Stomach (tissue), 4 donors: ENCODE measurements at regions not wholly inside any gene's neighbourhood (a gene's known extent, or its start where the extent isn't known, plus 50 kb on each side); places are given as distances from the start of the nearest gene placed in this dataset.

ENCODE experiments used
- CTCF ChIP-seq, 7 experiments: fragments of 450-650 bp in 4 of 7; fragments of 200-600 bp in 3 of 7; sonication (generic) in 3 of 7; IDR thresholded peaks; one replicate each; pipeline ENCODE4 v1.5.1; 2016 to 2019; ENCODE audit warnings: antibody characterized with exemption in 7 of 7, control low read depth in 2 of 7, mild to moderate bottlenecking in 1 of 7
- EP300 ChIP-seq: sonication (generic); formaldehyde crosslinking; IDR thresholded peaks from one replicate; pipeline ENCODE4 v1.6.1; 2017; ENCODE audit warnings: antibody characterized with exemption
- POLR2A ChIP-seq, 4 donors: fragments of 450-650 bp; IDR thresholded peaks; one replicate each; pipeline ENCODE4 v1.6.1; 2016; ENCODE audit warnings: antibody characterized with exemption in 4 of 4, control low read depth in 2 of 4, mild to moderate bottlenecking in 1 of 4, moderate library complexity in 1 of 4

GRCh38 chr4:158016511-158016910 is 156.3 kb downstream of the GASK1B start:
- TF ChIP-seq CTCF (IDR thresholded peaks at IDR 0.05): no peak
- no peak for TF ChIP-seq EP300
- no peak for TF ChIP-seq POLR2A (IDR thresholded peaks at IDR 0.05)
